ENCODE measurements at regions not wholly inside any gene's neighbourhood (a gene's known extent, or its start where the extent isn't known, plus 50 kb on each side); places are given as distances from the start of the nearest gene placed in this dataset.

DNA sequence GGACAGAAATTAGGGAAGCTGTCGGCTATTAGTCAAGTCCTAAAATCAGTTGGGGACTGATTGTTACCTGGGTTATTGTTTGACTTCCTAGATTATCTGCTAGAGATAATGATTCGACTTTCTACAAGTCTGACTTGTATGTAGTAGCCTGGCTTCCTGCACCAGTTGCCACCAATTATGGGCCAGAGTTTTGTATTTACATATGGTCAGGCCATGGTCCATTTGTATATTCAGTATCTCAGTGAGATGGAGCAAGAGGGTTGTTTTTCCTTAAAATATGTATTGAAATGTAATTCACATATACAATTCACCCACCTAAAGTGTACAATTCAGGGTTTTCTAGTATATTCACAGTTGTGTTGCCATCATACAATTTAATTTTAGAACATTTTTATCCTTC lies 130.6 kb upstream of the PHACTR3 start:
- no peak for TF ChIP-seq POLR2AphosphoS5 (IDR thresholded peaks at IDR 0.05)
- TF ChIP-seq, protein P1, sequence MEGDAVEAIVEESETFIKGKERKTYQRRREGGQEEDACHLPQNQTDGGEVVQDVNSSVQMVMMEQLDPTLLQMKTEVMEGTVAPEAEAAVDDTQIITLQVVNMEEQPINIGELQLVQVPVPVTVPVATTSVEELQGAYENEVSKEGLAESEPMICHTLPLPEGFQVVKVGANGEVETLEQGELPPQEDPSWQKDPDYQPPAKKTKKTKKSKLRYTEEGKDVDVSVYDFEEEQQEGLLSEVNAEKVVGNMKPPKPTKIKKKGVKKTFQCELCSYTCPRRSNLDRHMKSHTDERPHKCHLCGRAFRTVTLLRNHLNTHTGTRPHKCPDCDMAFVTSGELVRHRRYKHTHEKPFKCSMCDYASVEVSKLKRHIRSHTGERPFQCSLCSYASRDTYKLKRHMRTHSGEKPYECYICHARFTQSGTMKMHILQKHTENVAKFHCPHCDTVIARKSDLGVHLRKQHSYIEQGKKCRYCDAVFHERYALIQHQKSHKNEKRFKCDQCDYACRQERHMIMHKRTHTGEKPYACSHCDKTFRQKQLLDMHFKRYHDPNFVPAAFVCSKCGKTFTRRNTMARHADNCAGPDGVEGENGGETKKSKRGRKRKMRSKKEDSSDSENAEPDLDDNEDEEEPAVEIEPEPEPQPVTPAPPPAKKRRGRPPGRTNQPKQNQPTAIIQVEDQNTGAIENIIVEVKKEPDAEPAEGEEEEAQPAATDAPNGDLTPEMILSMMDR (IDR thresholded peaks at IDR 0.05 in 8 of 11, conservative IDR thresholded peaks at IDR 0.05 in 3 of 11), result no peak
- no peak for TF ChIP-seq POLR2A (IDR thresholded peaks at IDR 0.05)
